ENCODE measurements at regions not wholly inside any gene's neighbourhood (a gene's known extent, or its start where the extent isn't known, plus 50 kb on each side); places are given as distances from the start of the nearest gene placed in this dataset.

DNA sequence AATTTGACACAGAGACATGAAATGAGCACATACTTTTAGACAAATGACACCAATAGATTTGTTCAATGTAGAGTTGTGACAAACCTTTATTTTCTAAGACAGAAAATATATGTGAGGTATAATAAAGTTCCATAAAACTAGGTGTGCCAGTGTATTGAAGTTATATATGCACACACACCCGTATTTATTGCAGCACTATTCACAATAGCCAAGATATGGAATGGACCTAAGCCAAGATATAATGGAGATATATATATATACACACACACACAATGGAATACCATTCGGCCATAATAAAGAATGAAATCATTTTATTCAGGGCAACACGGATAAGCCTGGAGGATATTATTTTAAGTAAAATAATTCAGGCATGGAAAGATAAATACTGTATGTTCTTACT, 1013.5 kb downstream of the KCNT2 start:
- no peak for TF ChIP-seq CTCF (conservative IDR thresholded peaks at IDR 0.05; ENCODE audit: low read length)
- no peak for TF ChIP-seq EZH2phosphoT487 (IDR thresholded peaks at IDR 0.05; ENCODE audit: borderline replicate concordance)
- Histone ChIP-seq H3K9me2 (replicated peaks; ENCODE audit: low read depth, low read length) (no peaks in the 10 kb centered on the region), H3K27me3 (ENCODE audit: insufficient read depth, low read length, poor library complexity, severe bottlenecking) (no peaks in the 10 kb centered on the region), H3K4me1 (ENCODE audit: insufficient read depth, low read length, poor library complexity, severe bottlenecking) (no peaks in the 10 kb centered on the region), H3K4me2 (ENCODE audit: low read depth, low read length, poor library complexity, severe bottlenecking) (no peak overlapping the region), H3K9ac (ENCODE audit: low read depth, low read length, poor library complexity, severe bottlenecking) (no peak overlapping the region), H4K20me1 (ENCODE audit: insufficient read depth, low read length, poor library complexity, severe bottlenecking) (no peaks in the 10 kb centered on the region), H3K4me3 (ENCODE audit: low read length, poor library complexity, severe bottlenecking) (no peak overlapping the region), H3K9me3 (ENCODE audit: insufficient read depth, low read depth, low read length) (no peaks in the 10 kb centered on the region), H3K79me2 (ENCODE audit: insufficient read depth, low read length) (no peaks in the 10 kb centered on the region), H2AFZ (ENCODE audit: low read length) (no peak overlapping the region), H3F3A (ENCODE audit: low read depth) (no peaks in the 10 kb centered on the region), H3K36me3 (ENCODE audit: insufficient read depth, low read length) (no peaks in the 10 kb centered on the region)

GRCh38 chr1:195594322-195594721, 1013.9 kb downstream of the KCNT2 start:
- no peaks in the 10 kb centered on the region for H4K20me1 ChIP-seq (ENCODE audit: insufficient read depth, low read length, poor library complexity, severe bottlenecking)
- 0 out of 2 replicates have a peak overlapping the region, but pooled peaks have one; percentile 4 for H2AFZ ChIP-seq (ENCODE audit: low read length)
- H3K9me2 ChIP-seq (replicated peaks; ENCODE audit: low read depth, low read length), result no peaks in the 10 kb centered on the region
- H3K9ac ChIP-seq (ENCODE audit: low read depth, low read length, poor library complexity, severe bottlenecking), result no peak overlapping the region
- no peak overlapping the region for H3K4me2 ChIP-seq (ENCODE audit: low read depth, low read length, poor library complexity, severe bottlenecking)
- TF ChIP-seq EZH2phosphoT487 (IDR thresholded peaks at IDR 0.05; ENCODE audit: borderline replicate concordance) (no peak), CTCF (conservative IDR thresholded peaks at IDR 0.05; ENCODE audit: low read length) (no peak)
- H3K36me3 ChIP-seq (ENCODE audit: insufficient read depth, low read length), result no peaks in the 10 kb centered on the region
- H3K9me3 ChIP-seq (ENCODE audit: insufficient read depth, low read depth, low read length), result no peaks in the 10 kb centered on the region
- no peaks in the 10 kb centered on the region for H3K79me2 ChIP-seq (ENCODE audit: insufficient read depth, low read length)
- no peaks in the 10 kb centered on the region for H3K27me3 ChIP-seq (ENCODE audit: insufficient read depth, low read length, poor library complexity, severe bottlenecking)
- no peaks in the 10 kb centered on the region for H3K4me1 ChIP-seq (ENCODE audit: insufficient read depth, low read length, poor library complexity, severe bottlenecking)
- no peak overlapping the region for H3K4me3 ChIP-seq (ENCODE audit: low read length, poor library complexity, severe bottlenecking)
- H3F3A ChIP-seq (ENCODE audit: low read depth), result no peaks in the 10 kb centered on the region

DNA sequence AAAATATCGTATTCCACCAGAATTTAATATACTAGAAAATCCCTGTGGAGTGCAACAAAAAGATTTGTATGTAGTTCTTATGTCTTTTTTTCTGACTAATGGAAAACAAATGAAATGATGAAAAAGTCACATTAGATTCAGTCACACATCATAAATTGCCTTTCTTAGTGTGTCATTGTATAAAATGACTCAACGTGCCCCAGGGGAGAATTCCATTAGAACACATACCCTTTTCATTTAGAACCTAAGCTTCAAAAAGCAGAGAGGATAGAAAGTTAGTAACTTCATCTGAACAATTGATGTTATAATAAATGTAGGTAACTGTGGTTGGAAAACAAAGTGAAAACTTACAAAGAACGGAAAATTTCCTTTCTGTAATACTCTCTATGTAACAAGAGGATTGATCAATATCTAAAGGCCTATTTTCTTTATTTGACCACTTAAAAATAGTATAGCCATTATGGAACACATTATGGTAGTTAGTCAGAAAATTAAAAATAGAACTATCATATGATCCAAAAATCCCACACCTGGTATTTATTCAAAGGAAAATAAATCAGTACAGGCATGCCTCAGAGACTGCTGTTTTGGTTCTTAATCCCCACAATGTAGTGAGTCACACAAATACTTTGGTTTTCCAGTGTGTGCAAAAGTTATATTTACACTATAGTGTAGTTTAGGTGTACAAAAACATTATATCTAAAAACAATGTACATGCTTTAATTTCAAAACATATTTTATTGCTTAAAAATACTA, 1016.1 kb downstream of the KCNT2 start:
- H3K9ac ChIP-seq (ENCODE audit: low read depth, low read length, poor library complexity, severe bottlenecking), result no peak overlapping the region
- H3K9me2 ChIP-seq (replicated peaks; ENCODE audit: low read depth, low read length), result no peaks in the 10 kb centered on the region
- TF ChIP-seq CTCF (conservative IDR thresholded peaks at IDR 0.05; ENCODE audit: low read length) (no peak), EZH2phosphoT487 (IDR thresholded peaks at IDR 0.05; ENCODE audit: borderline replicate concordance) (no peak)
- no peak overlapping the region for H3K4me3 ChIP-seq (ENCODE audit: low read length, poor library complexity, severe bottlenecking)
- no peaks in the 10 kb centered on the region for H3K79me2 ChIP-seq (ENCODE audit: insufficient read depth, low read length)
- no peaks in the 10 kb centered on the region for H3K9me3 ChIP-seq (ENCODE audit: insufficient read depth, low read depth, low read length)
- H3K4me1 ChIP-seq (ENCODE audit: insufficient read depth, low read length, poor library complexity, severe bottlenecking), result no peaks in the 10 kb centered on the region
- H3F3A ChIP-seq (ENCODE audit: low read depth), result no peaks in the 10 kb centered on the region
- H3K27me3 ChIP-seq (ENCODE audit: insufficient read depth, low read length, poor library complexity, severe bottlenecking), result no peaks in the 10 kb centered on the region
- H2AFZ ChIP-seq (ENCODE audit: low read length), result no peak overlapping the region
- H4K20me1 ChIP-seq (ENCODE audit: insufficient read depth, low read length, poor library complexity, severe bottlenecking), result no peaks in the 10 kb centered on the region
- H3K36me3 ChIP-seq (ENCODE audit: insufficient read depth, low read length), result no peaks in the 10 kb centered on the region
- H3K4me2 ChIP-seq (ENCODE audit: low read depth, low read length, poor library complexity, severe bottlenecking), result no peak overlapping the region

Data from Loucy (cell line).